ENCODE measurements at regions not wholly inside any gene's neighbourhood (a gene's known extent, or its start where the extent isn't known, plus 50 kb on each side); places are given as distances from the start of the nearest gene placed in this dataset.

GRCh38 chr9:89969156-89969675, 364.4 kb downstream of the GADD45G start:
- DNase-seq (ENCODE audit: low spot score): no peak

GRCh38 chr9:89969881-89970639, 365.2 kb downstream of the GADD45G start:
- DNase-seq (ENCODE audit: low spot score): no peak

GRCh38 chr9:89970701-89971100, 365.9 kb downstream of the GADD45G start:
- no peak for DNase-seq (ENCODE audit: low spot score)

GRCh38 chr9:89972535-89972934, 367.7 kb downstream of the GADD45G start:
- no peak for DNase-seq (ENCODE audit: low spot score)

GRCh38 chr9:89974582-89974981, 369.8 kb downstream of the GADD45G start:
- no peak for DNase-seq (ENCODE audit: low spot score)

- no peak for DNase-seq (ENCODE audit: low spot score)
These were observed 370.2 kb downstream of the GADD45G start for GRCh38 chr9:89975024-89975423.

GRCh38 chr9:89975630-89976029, 370.8 kb downstream of the GADD45G start:
- DNase-seq (ENCODE audit: low spot score): no peak

GRCh38 chr9:89978185-89978584, 373.4 kb downstream of the GADD45G start:
- peak; percentile 33 for DNase-seq (ENCODE audit: low spot score)

GRCh38 chr9:89980600-89980999, 375.8 kb downstream of the GADD45G start:
- DNase-seq (ENCODE audit: low spot score): no peak

- no peak for DNase-seq (ENCODE audit: low spot score)
These were observed 377.2 kb downstream of the GADD45G start for GRCh38 chr9:89982016-89982415.

GRCh38 chr9:89983411-89983810, 378.6 kb downstream of the GADD45G start:
- no peak for DNase-seq (ENCODE audit: low spot score)

- no peak for DNase-seq (ENCODE audit: low spot score)
These were observed 379.4 kb downstream of the GADD45G start for GRCh38 chr9:89984214-89984613.

GRCh38 chr9:89985068-89985467, 380.3 kb downstream of the GADD45G start:
- DNase-seq (ENCODE audit: low spot score): no peak

GRCh38 chr9:89986190-89986589, 381.4 kb downstream of the GADD45G start:
- DNase-seq (ENCODE audit: low spot score): no peak

GRCh38 chr9:89988458-89988857, 383.6 kb downstream of the GADD45G start:
- DNase-seq (ENCODE audit: low spot score): no peak

GRCh38 chr9:89991204-89991790, 386.5 kb downstream of the GADD45G start:
- DNase-seq (ENCODE audit: low spot score): no peak

- no peak for DNase-seq (ENCODE audit: low spot score)
These were observed 387.8 kb downstream of the GADD45G start for GRCh38 chr9:89992326-89993198.

GRCh38 chr9:89993678-89994630, 389.1 kb downstream of the GADD45G start:
- peak; percentile 65 for DNase-seq (ENCODE audit: low spot score)

- DNase-seq (ENCODE audit: low spot score): no peak
These were observed 390.3 kb downstream of the GADD45G start for GRCh38 chr9:89994988-89995613.

- DNase-seq (ENCODE audit: low spot score): no peak
These were observed 391.3 kb downstream of the GADD45G start for GRCh38 chr9:89996116-89996515.

GRCh38 chr9:89996773-89997172, 392.0 kb downstream of the GADD45G start:
- DNase-seq (ENCODE audit: low spot score): no peak
